GM23338 (cell line): ENCODE measurements at regions not wholly inside any gene's neighbourhood (a gene's known extent, or its start where the extent isn't known, plus 50 kb on each side); places are given as distances from the start of the nearest gene placed in this dataset.
"Not testable (repeated sequence)": the region's sequence is repeated elsewhere in the genome, so short reads cannot be mapped to it uniquely, and the experiment has no call there.

Experiments
- ATAC-seq: fragments of 200-7000 bp; cut with Tn5 transposase; 3 replicates; pipeline ENCODE4 v1.9.1; 2020
- DNase-seq: peaks from one replicate; pipeline ENCODE4 v3.0.0-alpha.2; 2015; ENCODE audit warnings: low spot score
- H2AFZ ChIP-seq: fragments of 200-600 bp; sonication (generic); 2 replicates; pipeline ENCODE4 v1.8.0; 2016; ENCODE audit warnings: antibody characterized with exemption, mild to moderate bottlenecking, moderate library complexity
- H3F3A ChIP-seq: fragments of 200-600 bp; sonication (generic); replicated peaks from 2 replicates; pipeline ENCODE4 v1.8.0; 2017; ENCODE audit warnings: antibody characterized with exemption, mixed run types, low read depth
- H3K27ac ChIP-seq: fragments of 200-600 bp; sonication (generic); 2 replicates; pipeline ENCODE4 v1.6.1; 2016; ENCODE audit warnings: low read depth
- H3K27me3 ChIP-seq: fragments of 200-600 bp; sonication (generic); 2 replicates; pipeline ENCODE4 v1.8.0; 2016; ENCODE audit warnings: mild to moderate bottlenecking, mixed run types, moderate library complexity; ENCODE audit not compliant: insufficient read depth
- H3K36me3 ChIP-seq: fragments of 200-600 bp; sonication (generic); 2 replicates; pipeline ENCODE4 v1.8.0; 2016; ENCODE audit warnings: mild to moderate bottlenecking; ENCODE audit not compliant: insufficient read depth
- H3K4me1 ChIP-seq: fragments of 200-600 bp; sonication (generic); 2 replicates; pipeline ENCODE4 v1.8.0; 2016; ENCODE audit warnings: mild to moderate bottlenecking, moderate library complexity; ENCODE audit not compliant: insufficient read depth
- H3K4me2 ChIP-seq: fragments of 200-600 bp; sonication (generic); 2 replicates; pipeline ENCODE4 v1.7.1; 2017; ENCODE audit warnings: mixed run types
- H3K4me3 ChIP-seq: fragments of 200-600 bp; sonication (generic); 2 replicates; pipeline ENCODE4 v1.6.1; 2016; ENCODE audit warnings: mixed run types
- H3K79me2 ChIP-seq: fragments of 200-600 bp; sonication (generic); replicated peaks from 2 replicates; pipeline ENCODE4 v1.8.0; 2017; ENCODE audit warnings: mild to moderate bottlenecking; ENCODE audit not compliant: insufficient read depth
- H3K9me2 ChIP-seq: fragments of 200-600 bp; sonication (generic); 2 replicates; pipeline ENCODE4 v1.8.0; 2017; ENCODE audit not compliant: insufficient read depth
- H4K20me1 ChIP-seq: fragments of 200-600 bp; sonication (generic); replicated peaks from 2 replicates; pipeline ENCODE4 v1.8.0; 2017; ENCODE audit warnings: mild to moderate bottlenecking; ENCODE audit not compliant: insufficient read depth
- H3K27ac Mint-ChIP-seq: 2 replicates; pipeline ENCODE4 v1.8.0; 2020; ENCODE audit warnings: inconsistent platforms, mild to moderate bottlenecking, moderate library complexity, mixed read lengths
- H3K27me3 Mint-ChIP-seq: 3 replicates; pipeline ENCODE4 v1.8.0; 2022; ENCODE audit warnings: low read depth, mild to moderate bottlenecking, moderate library complexity, mixed read lengths, inconsistent platforms; ENCODE audit not compliant: insufficient read depth, poor library complexity
- H3K36me3 Mint-ChIP-seq: 3 replicates; pipeline ENCODE4 v1.8.0; 2021; ENCODE audit warnings: low read depth, mild to moderate bottlenecking, inconsistent platforms, moderate library complexity, mixed read lengths
- H3K4me1 Mint-ChIP-seq: 3 replicates; pipeline ENCODE4 v1.8.0; 2020; ENCODE audit warnings: mild to moderate bottlenecking, inconsistent platforms, mixed read lengths
- H3K4me3 Mint-ChIP-seq: 3 replicates; pipeline ENCODE4 v1.8.0; 2021; ENCODE audit warnings: moderate library complexity, mild to moderate bottlenecking, inconsistent platforms, mixed read lengths
- H3K9me3 Mint-ChIP-seq: 3 replicates; pipeline ENCODE4 v1.8.0; 2020; ENCODE audit warnings: moderate library complexity, mild to moderate bottlenecking, inconsistent platforms, mixed read lengths
- ZNF114 ChIP-seq: fragments of 250-450 bp; sonication (Bioruptor Pico); IDR thresholded peaks from 2 replicates; pipeline ENCODE4 v1.5.0; 2020; ENCODE audit warnings: mild to moderate bottlenecking, moderate library complexity
- ZNF462 ChIP-seq: fragments of 250-450 bp; sonication (Bioruptor Pico); IDR thresholded peaks from 2 replicates; pipeline ENCODE4 v1.5.0; 2020; ENCODE audit warnings: mild to moderate bottlenecking, moderate library complexity
- TF ChIP-seq, protein P1 (sequence below), 2 experiments: fragments of 200-600 bp in 1 of 2; sonication (generic) in 1 of 2; conservative IDR thresholded peaks; 2 replicates each; pipeline versions ENCODE4 v1.5.1 to v1.6.1; 2016 to 2017; ENCODE audit warnings: antibody characterized with exemption in 2 of 2, low read depth in 2 of 2, mild to moderate bottlenecking in 2 of 2, moderate library complexity in 1 of 2

GRCh38 chr1:218520646-218521045 lies 175.5 kb downstream of the TGFB2 start:
- DNase-seq, H3K27me3 Mint-ChIP-seq, H3K36me3 Mint-ChIP-seq: not testable (repeated sequence)

DNA sequence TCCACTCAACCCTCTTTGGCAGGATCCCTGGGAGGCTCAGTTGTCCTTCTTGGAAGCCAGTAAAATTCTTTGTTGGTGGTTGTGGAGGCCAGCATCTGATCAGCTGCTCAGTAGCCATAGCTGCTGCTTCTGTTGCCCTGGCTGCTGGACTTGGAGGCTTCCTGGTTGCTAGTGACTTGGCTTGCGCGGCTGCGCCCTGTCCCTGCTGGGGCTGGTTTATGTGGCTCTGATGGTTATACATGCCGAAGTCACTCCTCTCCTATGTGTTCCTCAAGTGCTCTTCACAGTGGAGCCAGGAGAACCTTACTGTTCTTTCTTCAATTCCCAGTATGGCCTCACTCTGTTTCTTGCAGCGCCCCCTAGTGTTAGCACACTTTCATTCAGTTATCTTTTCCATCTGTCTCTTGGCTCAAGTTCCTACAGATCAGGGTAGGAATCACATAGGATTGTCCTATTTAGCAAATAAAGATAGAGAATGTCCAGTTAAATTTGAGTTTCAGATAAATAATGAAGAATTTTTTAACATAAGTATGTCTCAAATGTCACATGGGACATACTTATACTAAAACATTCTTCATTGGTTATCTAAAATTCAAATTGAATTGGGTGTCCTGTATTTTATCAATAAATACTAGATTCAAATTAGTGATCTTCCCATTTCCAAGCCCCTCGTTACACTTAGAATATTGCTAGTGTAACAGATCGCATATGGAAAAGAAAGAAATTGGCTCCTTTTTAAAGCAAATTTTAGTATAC lies 176.5 kb downstream of the TGFB2 start:
- Histone ChIP-seq H3F3A (no peaks in the 10 kb centered on the region), H3K27me3 (no peaks in the 10 kb centered on the region), H3K4me3 (no peak overlapping the region), H3K9me2 (no peaks in the 10 kb centered on the region), H3K36me3 (no peaks in the 10 kb centered on the region), H3K4me1 (no peaks in the 10 kb centered on the region), H2AFZ (no peak overlapping the region), H3K79me2 (no peaks in the 10 kb centered on the region), H3K27ac (no peak overlapping the region), H4K20me1 (no peaks in the 10 kb centered on the region), H3K4me2 (no peak overlapping the region)
- DNase-seq (peak; percentile 88), ATAC-seq (peak; percentile 85)
- no peaks in the 10 kb centered on the region for H3K9me3 Mint-ChIP-seq
- H3K36me3 Mint-ChIP-seq: no peaks in the 10 kb centered on the region
- no peak overlapping the region for H3K4me3 Mint-ChIP-seq
- H3K27me3 Mint-ChIP-seq: peaks cover 2% of the 10 kb centered on the region
- H3K27ac Mint-ChIP-seq: no peak overlapping the region
- TF ChIP-seq ZNF462: peak; percentile 51; the same call in 1 of the 2 replicates
- TF ChIP-seq, protein P1, sequence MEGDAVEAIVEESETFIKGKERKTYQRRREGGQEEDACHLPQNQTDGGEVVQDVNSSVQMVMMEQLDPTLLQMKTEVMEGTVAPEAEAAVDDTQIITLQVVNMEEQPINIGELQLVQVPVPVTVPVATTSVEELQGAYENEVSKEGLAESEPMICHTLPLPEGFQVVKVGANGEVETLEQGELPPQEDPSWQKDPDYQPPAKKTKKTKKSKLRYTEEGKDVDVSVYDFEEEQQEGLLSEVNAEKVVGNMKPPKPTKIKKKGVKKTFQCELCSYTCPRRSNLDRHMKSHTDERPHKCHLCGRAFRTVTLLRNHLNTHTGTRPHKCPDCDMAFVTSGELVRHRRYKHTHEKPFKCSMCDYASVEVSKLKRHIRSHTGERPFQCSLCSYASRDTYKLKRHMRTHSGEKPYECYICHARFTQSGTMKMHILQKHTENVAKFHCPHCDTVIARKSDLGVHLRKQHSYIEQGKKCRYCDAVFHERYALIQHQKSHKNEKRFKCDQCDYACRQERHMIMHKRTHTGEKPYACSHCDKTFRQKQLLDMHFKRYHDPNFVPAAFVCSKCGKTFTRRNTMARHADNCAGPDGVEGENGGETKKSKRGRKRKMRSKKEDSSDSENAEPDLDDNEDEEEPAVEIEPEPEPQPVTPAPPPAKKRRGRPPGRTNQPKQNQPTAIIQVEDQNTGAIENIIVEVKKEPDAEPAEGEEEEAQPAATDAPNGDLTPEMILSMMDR (conservative IDR thresholded peaks at IDR 0.05; ENCODE audit: low read depth in 2 of 2): peak; percentile 93 to 94
- TF ChIP-seq ZNF114 (CRISPR knock-in tag): no peak
- peaks cover 3% of the 10 kb centered on the region; the same call in 2 of the 3 replicates for H3K4me1 Mint-ChIP-seq

More at GRCh38 chr1:218520646-218521045, 175.5 kb downstream of the TGFB2 start:
- not testable (repeated sequence) for H4K20me1 ChIP-seq, H3K79me2 ChIP-seq, H2AFZ ChIP-seq, H3K4me2 ChIP-seq, H3K27ac Mint-ChIP-seq, H3K36me3 ChIP-seq, ATAC-seq, H3K4me3 ChIP-seq, H3K27ac ChIP-seq, H3F3A ChIP-seq, H3K4me1 Mint-ChIP-seq, H3K9me2 ChIP-seq, H3K4me3 Mint-ChIP-seq, H3K9me3 Mint-ChIP-seq, H3K4me1 ChIP-seq, H3K27me3 ChIP-seq
